ENCODE measurements at regions not wholly inside any gene's neighbourhood (a gene's known extent, or its start where the extent isn't known, plus 50 kb on each side); places are given as distances from the start of the nearest gene placed in this dataset.

- DNase-seq (ENCODE audit: low read depth in 1 of 2, low spot score in 1 of 2): no peak
Observed at GRCh38 chr7:41878309-41879295, 175.7 kb upstream of the INHBA start.

GRCh38 chr7:41877118-41877517, 174.2 kb upstream of the INHBA start:
- DNase-seq (ENCODE audit: low read depth in 1 of 2, low spot score in 1 of 2): no peak

GRCh38 chr7:41875513-41875912, 172.6 kb upstream of the INHBA start:
- DNase-seq (ENCODE audit: low read depth in 1 of 2, low spot score in 1 of 2): no peak

GRCh38 chr7:41874201-41874785, 171.4 kb upstream of the INHBA start:
- DNase-seq (ENCODE audit: low read depth in 1 of 2, low spot score in 1 of 2): no peak

GRCh38 chr7:41873741-41874140, 170.9 kb upstream of the INHBA start:
- no peak for DNase-seq (ENCODE audit: low read depth in 1 of 2, low spot score in 1 of 2)

GRCh38 chr7:41872966-41873365, 170.1 kb upstream of the INHBA start:
- DNase-seq (ENCODE audit: low read depth in 1 of 2, low spot score in 1 of 2): no peak

GRCh38 chr7:41870461-41871138, 167.7 kb upstream of the INHBA start:
- no peak for DNase-seq (ENCODE audit: low read depth in 1 of 2, low spot score in 1 of 2)

GRCh38 chr7:41869997-41870396, 167.1 kb upstream of the INHBA start:
- DNase-seq (ENCODE audit: low read depth in 1 of 2, low spot score in 1 of 2): no peak

- no peak for DNase-seq (ENCODE audit: low read depth in 1 of 2, low spot score in 1 of 2)
Observed at GRCh38 chr7:41869596-41869995, 166.7 kb upstream of the INHBA start.

- DNase-seq (ENCODE audit: low read depth in 1 of 2, low spot score in 1 of 2): no peak
Observed at GRCh38 chr7:41869091-41869490, 166.2 kb upstream of the INHBA start.

GRCh38 chr7:41867639-41868280, 164.9 kb upstream of the INHBA start:
- no peak for DNase-seq (ENCODE audit: low read depth in 1 of 2, low spot score in 1 of 2)

- no peak for DNase-seq (ENCODE audit: low read depth in 1 of 2, low spot score in 1 of 2)
Observed at GRCh38 chr7:41862261-41862660, 159.4 kb upstream of the INHBA start.

- no peak for DNase-seq (ENCODE audit: low read depth in 1 of 2, low spot score in 1 of 2)
Observed at GRCh38 chr7:41861642-41862041, 158.8 kb upstream of the INHBA start.

GRCh38 chr7:41858201-41858600, 155.3 kb upstream of the INHBA start:
- DNase-seq (ENCODE audit: low read depth in 1 of 2, low spot score in 1 of 2): no peak

- no peak for DNase-seq (ENCODE audit: low read depth in 1 of 2, low spot score in 1 of 2)
Observed at GRCh38 chr7:41855798-41856197, 152.9 kb upstream of the INHBA start.

- no peak for DNase-seq (ENCODE audit: low read depth in 1 of 2, low spot score in 1 of 2)
Observed at GRCh38 chr7:41847606-41848005, 144.7 kb upstream of the INHBA start.

- DNase-seq (ENCODE audit: low read depth in 1 of 2, low spot score in 1 of 2): no peak
Observed at GRCh38 chr7:41847151-41847550, 144.3 kb upstream of the INHBA start.

- no peak for DNase-seq (ENCODE audit: low read depth in 1 of 2, low spot score in 1 of 2)
Observed at GRCh38 chr7:41842956-41843355, 140.1 kb upstream of the INHBA start.

- DNase-seq (ENCODE audit: low read depth in 1 of 2, low spot score in 1 of 2): no peak
Observed at GRCh38 chr7:41837916-41838315, 135.0 kb upstream of the INHBA start.

GRCh38 chr7:41835976-41836530, 133.2 kb upstream of the INHBA start:
- no peak for DNase-seq (ENCODE audit: low read depth in 1 of 2, low spot score in 1 of 2)

All from activated CD4-positive, alpha-beta T cell treated with anti-CD3 and anti-CD28 coated beads, Interleukin-2, amount 50 U/mL, for 24 hours (primary cell).